ENCODE measurements at regions not wholly inside any gene's neighbourhood (a gene's known extent, or its start where the extent isn't known, plus 50 kb on each side); places are given as distances from the start of the nearest gene placed in this dataset.
"Not testable (repeated sequence)": the region's sequence is repeated elsewhere in the genome, so short reads cannot be mapped to it uniquely, and the experiment has no call there.

DNA sequence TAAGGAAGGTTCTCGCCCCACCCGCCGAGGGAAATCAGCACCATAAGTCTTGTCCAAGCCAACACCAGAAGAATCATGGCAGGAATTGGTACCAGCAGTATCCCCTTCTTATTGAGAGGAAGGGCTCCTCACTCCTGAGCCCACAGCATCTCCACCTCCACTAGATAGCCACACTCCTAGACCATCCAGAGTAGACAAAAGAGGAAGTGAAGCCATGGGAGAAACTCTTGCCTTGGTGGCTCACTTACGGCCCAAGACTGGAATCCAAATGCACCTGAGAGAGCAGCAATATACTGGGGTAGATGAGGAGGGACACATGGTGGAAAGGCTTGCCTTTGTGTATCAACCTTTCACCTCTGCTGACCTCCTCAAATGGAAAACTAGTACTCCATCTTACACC lies 255.3 kb upstream of the PRKX start:
- TF ChIP-seq Cebpa-rat (IDR thresholded peaks at IDR 0.05) = no peak

GRCh38 chrX:3963980-3964379 lies 250.5 kb upstream of the PRKX start:
- no peaks in the 10 kb centered on the region for H3K36me3 ChIP-seq
- no peaks in the 10 kb centered on the region for H4K20me1 ChIP-seq
- H3K4me2 ChIP-seq = no peak overlapping the region
- TF ChIP-seq Cebpa-rat (IDR thresholded peaks at IDR 0.05) = no peak
- no peaks in the 10 kb centered on the region for H3K27me3 ChIP-seq
- peaks cover 4% of the 10 kb centered on the region for H3K9me3 ChIP-seq
- no peak overlapping the region for H3K4me3 ChIP-seq
- H3K9ac ChIP-seq = no peak overlapping the region
- no peaks in the 10 kb centered on the region for H3K4me1 ChIP-seq
- H3K27ac ChIP-seq = no peak overlapping the region

More for the DNA sequence above, 255.3 kb upstream of the PRKX start:
- Histone ChIP-seq H3K9me3 (no peaks in the 10 kb centered on the region), H3K4me2 (no peak overlapping the region), H3K4me3 (no peak overlapping the region), H4K20me1 (no peaks in the 10 kb centered on the region), H3K9ac (no peak overlapping the region), H3K27ac (no peak overlapping the region), H3K36me3 (no peaks in the 10 kb centered on the region), H3K4me1 (no peaks in the 10 kb centered on the region), H3K27me3 (no peaks in the 10 kb centered on the region)

GRCh38 chrX:3962511-3963311 lies 249.3 kb upstream of the PRKX start:
- no peaks in the 10 kb centered on the region for H3K27me3 ChIP-seq
- H3K4me2 ChIP-seq = no peak overlapping the region
- H3K36me3 ChIP-seq = no peaks in the 10 kb centered on the region
- peaks cover 4% of the 10 kb centered on the region for H3K9me3 ChIP-seq
- no peak overlapping the region for H3K27ac ChIP-seq
- H3K4me1 ChIP-seq = no peaks in the 10 kb centered on the region
- TF ChIP-seq Cebpa-rat (IDR thresholded peaks at IDR 0.05) = no peak
- H4K20me1 ChIP-seq = no peaks in the 10 kb centered on the region
- H3K4me3 ChIP-seq = no peak overlapping the region
- H3K9ac ChIP-seq = no peak overlapping the region

- H3K4me2 ChIP-seq = no peak overlapping the region
- no peaks in the 10 kb centered on the region for H4K20me1 ChIP-seq
- H3K27me3 ChIP-seq = no peaks in the 10 kb centered on the region
- H3K9ac ChIP-seq = no peak overlapping the region
- H3K9me3 ChIP-seq = peaks cover 4% of the 10 kb centered on the region
- no peaks in the 10 kb centered on the region for H3K4me1 ChIP-seq
- no peak for TF ChIP-seq Cebpa-rat (IDR thresholded peaks at IDR 0.05)
- no peaks in the 10 kb centered on the region for H3K36me3 ChIP-seq
- H3K4me3 ChIP-seq = no peak overlapping the region
- H3K27ac ChIP-seq = no peak overlapping the region
Observed at GRCh38 chrX:3960952-3961351, 247.5 kb upstream of the PRKX start.

- Histone ChIP-seq H3K4me3 (no peak overlapping the region), H3K36me3 (no peaks in the 10 kb centered on the region), H3K9ac (no peak overlapping the region), H3K27me3 (no peaks in the 10 kb centered on the region), H4K20me1 (no peaks in the 10 kb centered on the region), H3K27ac (no peak overlapping the region), H3K9me3 (no peaks in the 10 kb centered on the region), H3K4me2 (no peak overlapping the region), H3K4me1 (no peaks in the 10 kb centered on the region)
- TF ChIP-seq Cebpa-rat (IDR thresholded peaks at IDR 0.05) = no peak
Observed at GRCh38 chrX:3951859-3952258, 238.4 kb upstream of the PRKX start.

DNA sequence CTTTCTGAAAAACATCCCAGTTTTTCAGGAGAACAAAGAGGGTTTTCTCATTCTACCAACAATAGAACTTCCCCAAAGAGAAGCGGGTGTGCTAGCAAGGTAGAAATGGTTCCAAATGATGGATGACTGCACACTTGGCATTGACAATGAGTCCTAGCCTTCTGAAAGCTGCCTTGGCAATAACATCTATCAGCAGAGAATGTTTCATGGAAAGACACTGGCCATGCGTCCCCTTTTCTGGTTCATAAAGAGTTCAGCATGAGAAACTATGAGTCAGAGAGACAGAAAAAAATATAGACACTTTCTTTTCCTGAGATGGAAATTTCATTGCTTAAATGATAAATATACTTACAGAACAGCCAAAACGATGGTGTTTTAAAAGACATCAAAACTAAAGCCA lies 236.9 kb upstream of the PRKX start:
- no peaks in the 10 kb centered on the region for H3K27me3 ChIP-seq
- H3K4me3 ChIP-seq = no peak overlapping the region
- H3K4me2 ChIP-seq = no peak overlapping the region
- H3K4me1 ChIP-seq = no peaks in the 10 kb centered on the region
- no peak overlapping the region for H3K27ac ChIP-seq
- H3K36me3 ChIP-seq = no peaks in the 10 kb centered on the region
- H4K20me1 ChIP-seq = no peaks in the 10 kb centered on the region
- no peak overlapping the region for H3K9ac ChIP-seq
- no peak for TF ChIP-seq Cebpa-rat (IDR thresholded peaks at IDR 0.05)
- no peaks in the 10 kb centered on the region for H3K9me3 ChIP-seq

- H3K36me3 ChIP-seq = no peaks in the 10 kb centered on the region
- H3K4me3 ChIP-seq = no peak overlapping the region
- no peaks in the 10 kb centered on the region for H4K20me1 ChIP-seq
- no peak overlapping the region for H3K9ac ChIP-seq
- no peaks in the 10 kb centered on the region for H3K9me3 ChIP-seq
- TF ChIP-seq Cebpa-rat (IDR thresholded peaks at IDR 0.05) = no peak
- no peaks in the 10 kb centered on the region for H3K27me3 ChIP-seq
- no peak overlapping the region for H3K27ac ChIP-seq
- H3K4me2 ChIP-seq = no peak overlapping the region
- H3K4me1 ChIP-seq = no peaks in the 10 kb centered on the region
Observed at GRCh38 chrX:3943965-3944364, 230.5 kb upstream of the PRKX start.

- TF ChIP-seq Cebpa-rat (IDR thresholded peaks at IDR 0.05) = peak; percentile 45; the same call in 1 of the 2 replicates
- no peaks in the 10 kb centered on the region for H3K27me3 ChIP-seq
- H3K4me2 ChIP-seq = no peak overlapping the region
- no peaks in the 10 kb centered on the region for H3K9me3 ChIP-seq
- no peaks in the 10 kb centered on the region for H3K36me3 ChIP-seq
- H3K4me3 ChIP-seq = no peak overlapping the region
- H3K4me1 ChIP-seq = no peaks in the 10 kb centered on the region
- H3K9ac ChIP-seq = no peak overlapping the region
- H4K20me1 ChIP-seq = no peaks in the 10 kb centered on the region
- no peak overlapping the region for H3K27ac ChIP-seq
Observed at GRCh38 chrX:3940000-3940610, 226.7 kb upstream of the PRKX start.

DNA sequence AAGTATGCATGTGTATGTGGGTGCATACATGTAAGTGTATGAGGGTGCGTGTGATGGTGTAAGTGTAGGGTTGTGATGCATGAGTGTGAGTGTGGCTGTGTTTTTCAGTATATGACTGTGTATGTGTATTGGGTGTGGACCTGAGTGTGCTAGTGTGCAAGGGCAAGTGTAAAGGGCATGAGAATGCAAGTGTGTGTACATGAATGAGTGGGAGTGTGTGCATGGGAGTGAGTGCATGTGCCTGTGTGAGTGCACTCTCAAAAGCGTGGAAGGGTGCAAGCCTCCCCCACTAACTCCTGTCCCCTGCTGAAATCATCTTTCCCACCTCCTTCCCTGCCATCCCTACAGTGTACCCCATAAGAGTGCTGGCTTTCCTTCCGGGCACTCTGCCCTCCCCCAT lies 225.1 kb upstream of the PRKX start:
- no peak for TF ChIP-seq Cebpa-rat (IDR thresholded peaks at IDR 0.05)
- no peak overlapping the region for H3K27ac ChIP-seq
- no peaks in the 10 kb centered on the region for H3K36me3 ChIP-seq
- H3K9ac ChIP-seq = no peak overlapping the region
- H3K4me1 ChIP-seq = no peaks in the 10 kb centered on the region
- no peak overlapping the region for H3K4me2 ChIP-seq
- no peak overlapping the region for H3K4me3 ChIP-seq
- no peaks in the 10 kb centered on the region for H3K9me3 ChIP-seq
- no peaks in the 10 kb centered on the region for H4K20me1 ChIP-seq
- H3K27me3 ChIP-seq = no peaks in the 10 kb centered on the region

- H3K4me1 ChIP-seq, H3K9ac ChIP-seq, H3K4me3 ChIP-seq, H3K9me3 ChIP-seq, H3K36me3 ChIP-seq, H3K4me2 ChIP-seq, H3K27me3 ChIP-seq, H4K20me1 ChIP-seq, H3K27ac ChIP-seq: not testable (repeated sequence)
Observed at GRCh38 chrX:3935196-3935595, 221.7 kb upstream of the PRKX start.

GRCh38 chrX:3920424-3921017 lies 207.1 kb upstream of the PRKX start:
- H3K4me1 ChIP-seq, H4K20me1 ChIP-seq, H3K36me3 ChIP-seq, H3K4me2 ChIP-seq, H3K9ac ChIP-seq, H3K4me3 ChIP-seq, H3K27ac ChIP-seq, H3K9me3 ChIP-seq, H3K27me3 ChIP-seq: not testable (repeated sequence)

DNA sequence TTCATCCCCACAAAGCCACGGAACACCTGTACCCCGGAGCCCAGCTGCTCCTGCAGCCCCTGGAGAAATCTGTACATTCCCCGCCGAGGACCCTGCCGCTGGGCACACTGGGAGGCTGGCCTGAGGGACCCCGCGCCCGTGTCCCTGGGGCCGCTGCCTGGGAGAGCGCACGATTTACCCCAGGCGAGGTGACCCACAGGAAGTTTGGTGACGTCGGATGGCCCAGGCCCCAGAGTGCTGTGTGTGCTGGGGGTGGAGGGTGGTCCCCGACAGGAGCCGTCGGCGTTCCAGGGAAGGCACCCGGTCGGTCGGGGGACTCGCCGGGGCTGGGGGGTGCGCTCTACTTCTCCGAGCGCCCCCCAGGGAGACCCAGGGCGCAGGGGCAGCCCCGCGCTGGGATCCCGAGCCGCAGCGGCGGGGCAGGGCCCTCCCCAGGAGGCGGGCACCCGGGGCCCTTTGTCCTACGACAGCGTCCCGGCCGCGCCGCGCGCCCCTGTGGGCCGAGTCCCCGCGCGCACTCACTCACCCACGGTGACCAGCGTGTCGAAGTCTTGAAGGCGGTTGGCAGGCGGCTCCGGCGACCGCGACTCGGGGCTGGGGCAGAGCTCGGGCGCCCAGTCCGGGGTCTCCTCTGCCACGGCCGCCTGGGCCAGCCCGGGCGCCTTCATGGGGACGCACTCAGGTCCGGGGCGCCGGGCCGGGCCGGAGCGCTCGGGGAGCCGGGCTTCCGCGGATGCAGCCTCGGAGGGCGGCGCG lies 206.4 kb upstream of the PRKX start:
- H3K4me2 ChIP-seq = not testable (repeated sequence)

DNA sequence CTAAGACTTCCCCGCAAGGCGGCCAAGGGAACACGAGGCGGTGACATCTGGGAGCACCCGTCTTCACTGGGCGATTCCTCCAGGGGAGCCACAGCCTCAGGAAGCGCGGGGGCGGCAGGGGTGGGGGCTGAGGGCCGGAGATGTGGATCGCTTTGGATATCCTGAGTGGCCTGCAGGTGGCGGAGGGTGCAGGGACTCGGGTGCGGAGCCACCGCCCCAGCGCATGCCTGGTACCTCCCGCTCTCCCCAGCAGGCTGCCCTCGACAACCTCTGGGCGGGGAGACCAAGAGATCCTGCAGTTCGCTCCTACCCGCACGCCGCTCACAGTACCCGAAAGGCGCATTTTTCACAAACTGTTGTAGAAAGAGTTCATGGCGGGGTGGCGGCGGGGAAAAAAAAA lies 201.4 kb upstream of the PRKX start:
- H4K20me1 ChIP-seq, H3K27ac ChIP-seq, H3K9ac ChIP-seq, H3K4me1 ChIP-seq, H3K36me3 ChIP-seq, H3K4me3 ChIP-seq, H3K4me2 ChIP-seq, H3K9me3 ChIP-seq, H3K27me3 ChIP-seq: not testable (repeated sequence)

More for the DNA sequence above, 206.4 kb upstream of the PRKX start:
- H3K4me1 ChIP-seq, H3K27ac ChIP-seq, H3K36me3 ChIP-seq, H4K20me1 ChIP-seq, H3K27me3 ChIP-seq, H3K9me3 ChIP-seq, H3K4me3 ChIP-seq, H3K9ac ChIP-seq: not testable (repeated sequence)
